Tibial artery (tissue), 4 donors: ENCODE measurements at regions not wholly inside any gene's neighbourhood (a gene's known extent, or its start where the extent isn't known, plus 50 kb on each side); places are given as distances from the start of the nearest gene placed in this dataset.

Source experiments
- DNase-seq, 2 donors: peaks; one replicate each; pipeline ENCODE4 v3.0.0-alpha.2; 2019
- H3K27ac ChIP-seq, 2 donors: fragments of 200-600 bp; sonication (generic) in 1 of 2; 1 replicate in 1 of 2; 2 replicates in 1 of 2; pipeline ENCODE4 v1.5.1; 2018 to 2019; ENCODE audit warnings: mild to moderate bottlenecking in 1 of 2
- H3K27me3 ChIP-seq, 2 donors: fragments of 200-600 bp; sonication (generic) in 1 of 2; one replicate each; pipeline versions ENCODE4 v1.5.1 to v1.6.0; 2016 to 2019
- H3K36me3 ChIP-seq, 3 donors: fragments of 200-600 bp; sonication (generic) in 2 of 3; one replicate each; pipeline ENCODE4 v1.5.1; 2016 to 2019; ENCODE audit warnings: mild to moderate bottlenecking in 2 of 3
- H3K4me1 ChIP-seq, 4 donors: fragments of 200-600 bp; sonication (generic) in 2 of 4; 1 replicate in 3 of 4; 2 replicates in 1 of 4; pipeline ENCODE4 v1.5.1; 2016 to 2019
- H3K4me3 ChIP-seq, 2 donors: fragments of 200-600 bp; sonication (generic) in 1 of 2; 1 replicate in 1 of 2; 2 replicates in 1 of 2; pipeline ENCODE4 v1.5.1; 2018 to 2019; ENCODE audit warnings: mild to moderate bottlenecking in 2 of 2
- H3K9me3 ChIP-seq, 3 donors: fragments of 200-600 bp; sonication (generic) in 1 of 3; one replicate each; pipeline ENCODE4 v1.5.1; 2016 to 2019
- intact Hi-C: fragments of 100-400 bp; cut with DNase I; formaldehyde crosslinking; loops from one replicate; pipeline ENCODE4 v1.15.0; 2023; ENCODE audit warnings: low total_unique reads
- TF ChIP-seq, protein P1 (sequence below), 2 experiments: fragments of 200-600 bp in 1 of 2; fragments of 450-650 bp in 1 of 2; IDR thresholded peaks; one replicate each; pipeline ENCODE4 v1.5.1; 2017 to 2019; ENCODE audit warnings: antibody characterized with exemption in 2 of 2, mild to moderate bottlenecking in 1 of 2, moderate library complexity in 1 of 2

DNA sequence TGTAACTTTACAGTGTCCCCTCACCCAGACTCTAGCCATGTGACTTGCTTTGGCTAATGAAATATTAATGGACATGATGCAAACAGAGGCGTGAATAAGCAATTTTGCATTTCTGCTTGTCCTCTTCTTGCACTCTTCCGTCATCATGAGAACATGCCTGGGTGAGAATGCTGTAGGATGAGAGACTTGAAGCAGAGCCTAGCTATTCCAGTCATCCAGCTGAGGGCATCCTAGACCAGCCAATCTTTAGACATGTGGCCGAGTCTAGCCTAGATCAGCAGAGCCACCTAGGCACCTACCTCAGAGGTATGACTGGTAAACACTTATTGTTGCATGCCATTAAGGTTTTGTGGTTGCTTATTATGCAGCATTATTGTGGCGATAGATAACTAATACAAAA is 450.5 kb upstream of the AZI2 start:
- Histone ChIP-seq H3K9me3 (no peaks in the 10 kb centered on the region), H3K27ac (no peak overlapping the region), H3K4me1 (no peaks in the 10 kb centered on the region), H3K4me3 (no peak overlapping the region), H3K27me3 (no peaks in the 10 kb centered on the region), H3K36me3 (no peaks in the 10 kb centered on the region)
- intact Hi-C loops: no loop called here
- TF ChIP-seq, protein P1, sequence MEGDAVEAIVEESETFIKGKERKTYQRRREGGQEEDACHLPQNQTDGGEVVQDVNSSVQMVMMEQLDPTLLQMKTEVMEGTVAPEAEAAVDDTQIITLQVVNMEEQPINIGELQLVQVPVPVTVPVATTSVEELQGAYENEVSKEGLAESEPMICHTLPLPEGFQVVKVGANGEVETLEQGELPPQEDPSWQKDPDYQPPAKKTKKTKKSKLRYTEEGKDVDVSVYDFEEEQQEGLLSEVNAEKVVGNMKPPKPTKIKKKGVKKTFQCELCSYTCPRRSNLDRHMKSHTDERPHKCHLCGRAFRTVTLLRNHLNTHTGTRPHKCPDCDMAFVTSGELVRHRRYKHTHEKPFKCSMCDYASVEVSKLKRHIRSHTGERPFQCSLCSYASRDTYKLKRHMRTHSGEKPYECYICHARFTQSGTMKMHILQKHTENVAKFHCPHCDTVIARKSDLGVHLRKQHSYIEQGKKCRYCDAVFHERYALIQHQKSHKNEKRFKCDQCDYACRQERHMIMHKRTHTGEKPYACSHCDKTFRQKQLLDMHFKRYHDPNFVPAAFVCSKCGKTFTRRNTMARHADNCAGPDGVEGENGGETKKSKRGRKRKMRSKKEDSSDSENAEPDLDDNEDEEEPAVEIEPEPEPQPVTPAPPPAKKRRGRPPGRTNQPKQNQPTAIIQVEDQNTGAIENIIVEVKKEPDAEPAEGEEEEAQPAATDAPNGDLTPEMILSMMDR (IDR thresholded peaks at IDR 0.05): no peak
- DNase-seq: no peak

DNA sequence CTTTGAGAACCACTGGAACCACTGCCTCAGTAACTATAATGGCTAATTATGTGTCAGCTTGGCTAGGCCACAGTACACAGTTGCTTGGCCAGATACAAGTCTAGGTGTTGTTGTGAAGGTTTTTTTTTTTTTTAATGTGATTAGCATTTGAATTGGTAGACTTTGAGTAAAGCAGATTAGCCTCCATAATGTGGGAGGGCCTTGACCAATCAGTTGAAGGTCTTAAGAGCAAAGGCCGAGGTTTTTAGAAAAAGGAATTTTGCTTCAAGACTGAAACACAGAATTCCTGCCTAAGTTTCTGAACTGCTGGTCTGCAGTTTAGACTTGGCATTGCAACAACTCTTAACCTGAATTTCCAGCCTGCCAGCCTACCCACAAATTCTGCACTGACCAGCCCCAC is 451.6 kb upstream of the AZI2 start:
- H3K4me1 ChIP-seq: no peaks in the 10 kb centered on the region
- no peak overlapping the region for H3K4me3 ChIP-seq
- no peak overlapping the region for H3K27ac ChIP-seq
- intact Hi-C loops: no loop called here
- DNase-seq: no peak
- H3K36me3 ChIP-seq: no peaks in the 10 kb centered on the region
- H3K27me3 ChIP-seq: no peaks in the 10 kb centered on the region
- H3K9me3 ChIP-seq: no peaks in the 10 kb centered on the region
- TF ChIP-seq, protein P1 (IDR thresholded peaks at IDR 0.05): no peak

DNA sequence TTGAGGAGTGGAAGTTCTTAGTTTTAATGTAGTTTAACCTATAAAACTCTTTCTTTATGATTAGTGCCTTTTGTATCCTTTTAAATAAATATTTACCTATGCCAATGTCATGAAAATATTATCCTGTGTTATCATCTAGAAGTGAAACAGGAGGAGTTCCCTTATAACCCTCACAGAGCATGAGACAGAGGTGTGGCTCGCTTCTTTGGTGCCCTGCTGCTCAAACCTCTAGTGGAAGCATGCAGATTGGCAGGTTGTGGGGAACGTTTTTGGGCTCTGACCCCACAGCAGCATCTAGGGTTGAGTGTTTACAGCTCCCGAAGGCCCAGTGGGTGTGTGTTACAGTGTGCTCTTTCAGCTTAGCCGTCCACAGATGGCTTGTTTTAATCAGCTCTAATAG is 459.4 kb upstream of the AZI2 start:
- H3K4me3 ChIP-seq: no peak overlapping the region
- TF ChIP-seq, protein P1 (IDR thresholded peaks at IDR 0.05): no peak
- no peak overlapping the region for H3K27ac ChIP-seq
- H3K27me3 ChIP-seq: no peaks in the 10 kb centered on the region
- no peaks in the 10 kb centered on the region for H3K9me3 ChIP-seq
- H3K36me3 ChIP-seq: no peaks in the 10 kb centered on the region
- intact Hi-C loops: no loop called here
- no peaks in the 10 kb centered on the region for H3K4me1 ChIP-seq
- DNase-seq: no peak

DNA sequence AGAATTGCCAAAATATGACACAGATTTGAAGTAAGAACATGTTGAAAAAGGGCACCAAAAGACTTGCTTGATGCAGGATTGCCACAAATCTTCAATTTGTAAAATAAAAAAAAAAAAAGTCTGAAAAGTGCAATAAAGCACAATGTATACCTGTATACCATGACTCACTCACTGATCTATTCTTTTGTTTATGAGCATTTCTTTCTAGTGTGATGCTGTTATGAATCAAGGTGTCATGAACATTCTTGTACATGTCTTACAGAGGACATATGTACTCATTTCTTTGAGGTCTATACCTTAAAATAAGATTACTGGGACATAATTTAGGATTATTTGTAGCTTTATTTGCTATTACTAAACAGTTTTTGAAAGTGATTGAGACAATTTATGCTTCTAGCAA is 464.9 kb upstream of the RBMS3 start:
- intact Hi-C loops: no loop called here
- H3K27ac ChIP-seq: no peak overlapping the region
- no peak for DNase-seq

DNA sequence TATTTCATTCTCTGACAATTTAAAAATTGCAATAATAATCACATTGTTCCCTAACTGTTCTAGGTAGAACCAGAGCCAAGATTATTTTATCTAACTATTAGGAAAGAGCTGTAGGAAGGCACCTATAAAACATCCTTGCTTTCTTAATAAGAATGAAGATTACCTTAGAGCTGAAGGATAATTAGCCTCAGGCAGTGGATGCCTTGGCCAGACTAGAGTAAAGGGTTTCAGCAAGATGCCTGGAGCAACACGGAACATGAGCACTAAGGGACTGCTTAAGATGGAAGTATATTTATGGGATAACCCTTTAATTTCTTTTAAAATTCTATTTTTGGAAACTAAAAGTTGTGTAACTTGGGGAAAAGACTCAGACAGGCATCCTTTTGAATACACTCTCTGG is 456.6 kb upstream of the RBMS3 start:
- Histone ChIP-seq H3K27me3 (no peaks in the 10 kb centered on the region), H3K27ac (no peak overlapping the region), H3K4me3 (no peak overlapping the region), H3K4me1 (no peaks in the 10 kb centered on the region), H3K36me3 (no peaks in the 10 kb centered on the region), H3K9me3 (no peaks in the 10 kb centered on the region)
- TF ChIP-seq, protein P1 (IDR thresholded peaks at IDR 0.05): no peak
- DNase-seq: no peak
- intact Hi-C loops: no loop called here

More for the DNA sequence above, 464.9 kb upstream of the RBMS3 start:
- Histone ChIP-seq H3K9me3 (no peaks in the 10 kb centered on the region), H3K4me3 (no peak overlapping the region), H3K36me3 (no peaks in the 10 kb centered on the region), H3K4me1 (no peaks in the 10 kb centered on the region), H3K27me3 (no peaks in the 10 kb centered on the region)
- TF ChIP-seq, protein P1 (IDR thresholded peaks at IDR 0.05): no peak

DNA sequence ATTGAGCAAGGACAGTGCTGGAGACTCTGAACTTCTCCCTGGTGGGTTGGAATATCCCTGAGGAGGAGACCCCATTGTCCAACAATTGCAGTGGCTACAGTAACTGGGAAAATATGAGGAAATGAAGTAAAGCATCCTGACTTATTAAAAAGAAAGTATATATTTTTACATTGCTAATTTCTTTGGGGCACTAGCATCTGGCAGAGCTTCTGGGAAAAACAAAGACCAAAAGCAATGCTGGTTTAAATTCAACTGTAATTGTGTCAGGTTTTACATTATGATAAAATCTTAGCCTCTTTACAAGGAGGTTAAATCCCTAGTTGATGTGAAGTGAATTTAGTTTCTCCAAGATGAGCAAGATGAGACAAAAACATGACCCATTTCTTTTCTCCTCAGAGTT is 454.0 kb upstream of the RBMS3 start:
- TF ChIP-seq, protein P1 (IDR thresholded peaks at IDR 0.05): no peak

More for the DNA sequence above, 454.0 kb upstream of the RBMS3 start:
- no peak overlapping the region for H3K27ac ChIP-seq
- H3K36me3 ChIP-seq: peaks cover 0 to 5% (median 0%) of the 10 kb centered on the region in 3 donors
- no peaks in the 10 kb centered on the region for H3K27me3 ChIP-seq
- peaks cover 0 to 4% (median 0%) of the 10 kb centered on the region in 3 donors for H3K9me3 ChIP-seq
- no peaks in the 10 kb centered on the region for H3K4me1 ChIP-seq
- H3K4me3 ChIP-seq: no peak overlapping the region
- intact Hi-C loops: no loop called here
- no peak for DNase-seq
